ENCODE measurements at regions not wholly inside any gene's neighbourhood (a gene's known extent, or its start where the extent isn't known, plus 50 kb on each side); places are given as distances from the start of the nearest gene placed in this dataset.

GRCh38 chr11:28833169-28833568, 725.0 kb downstream of the METTL15 start:
- TF ChIP-seq CTCF (conservative IDR thresholded peaks at IDR 0.05), result no peak
- H3K27ac ChIP-seq, result no peak overlapping the region

- TF ChIP-seq CTCF (conservative IDR thresholded peaks at IDR 0.05), result no peak
- no peak overlapping the region for H3K27ac ChIP-seq
Observed at GRCh38 chr11:28826807-28827206, 718.6 kb downstream of the METTL15 start.

- no peak overlapping the region for H3K27ac ChIP-seq
- TF ChIP-seq CTCF (conservative IDR thresholded peaks at IDR 0.05), result no peak
Observed at GRCh38 chr11:28822576-28822975, 714.4 kb downstream of the METTL15 start.

GRCh38 chr11:28820296-28820989, 712.3 kb downstream of the METTL15 start:
- H3K27ac ChIP-seq, result no peak overlapping the region
- TF ChIP-seq CTCF (conservative IDR thresholded peaks at IDR 0.05), result no peak

- TF ChIP-seq CTCF (conservative IDR thresholded peaks at IDR 0.05), result no peak
- H3K27ac ChIP-seq, result no peak overlapping the region
Observed at GRCh38 chr11:28819741-28820140, 711.6 kb downstream of the METTL15 start.

- no peak overlapping the region for H3K27ac ChIP-seq
- no peak for TF ChIP-seq CTCF (conservative IDR thresholded peaks at IDR 0.05)
Observed at GRCh38 chr11:28815110-28815509, 706.9 kb downstream of the METTL15 start.

- no peak for TF ChIP-seq CTCF (conservative IDR thresholded peaks at IDR 0.05)
- H3K27ac ChIP-seq, result no peak overlapping the region
Observed at GRCh38 chr11:28808771-28809170, 700.6 kb downstream of the METTL15 start.
